Loucy (cell line): ENCODE measurements at regions not wholly inside any gene's neighbourhood (a gene's known extent, or its start where the extent isn't known, plus 50 kb on each side); places are given as distances from the start of the nearest gene placed in this dataset.

Source experiments
- H2AFZ ChIP-seq: fragments of 200-600 bp; sonication (generic); 2 replicates; pipeline ENCODE4 v1.6.0; 2016; ENCODE audit warnings: antibody characterized with exemption, mild to moderate bottlenecking, low read length, moderate library complexity
- H3F3A ChIP-seq: fragments of 200-600 bp; 2 replicates; pipeline ENCODE4 v1.6.0; 2016; ENCODE audit warnings: antibody characterized with exemption, low read depth, mild to moderate bottlenecking
- H3K27me3 ChIP-seq: fragments of 200-600 bp; sonication (generic); 2 replicates; pipeline ENCODE4 v1.6.1; 2014; ENCODE audit warnings: low read length, mild to moderate bottlenecking; ENCODE audit not compliant: insufficient read depth, poor library complexity, severe bottlenecking
- H3K36me3 ChIP-seq: fragments of 200-600 bp; sonication (generic); 2 replicates; pipeline ENCODE4 v1.6.1; 2016; ENCODE audit warnings: low read length; ENCODE audit not compliant: insufficient read depth
- H3K4me1 ChIP-seq: fragments of 200-600 bp; sonication (generic); 2 replicates; pipeline ENCODE4 v1.5.1; 2014; ENCODE audit warnings: low read length, mild to moderate bottlenecking; ENCODE audit not compliant: insufficient read depth, poor library complexity, severe bottlenecking
- H3K4me2 ChIP-seq: fragments of 200-600 bp; sonication (generic); 2 replicates; pipeline ENCODE4 v1.6.0; 2014; ENCODE audit warnings: antibody characterized with exemption, low read length, low read depth, mild to moderate bottlenecking; ENCODE audit not compliant: poor library complexity, severe bottlenecking
- H3K4me3 ChIP-seq: fragments of 200-600 bp; sonication (generic); 2 replicates; pipeline ENCODE4 v1.5.1; 2014; ENCODE audit warnings: low read length, mild to moderate bottlenecking, mixed read lengths; ENCODE audit not compliant: poor library complexity, severe bottlenecking
- H3K79me2 ChIP-seq: fragments of 200-600 bp; sonication (generic); 2 replicates; pipeline ENCODE4 v1.6.1; 2014; ENCODE audit warnings: low read length; ENCODE audit not compliant: insufficient read depth
- H3K9ac ChIP-seq: fragments of 200-600 bp; sonication (generic); 2 replicates; pipeline ENCODE4 v1.6.0; 2014; ENCODE audit warnings: mild to moderate bottlenecking, low read depth, low read length, moderate library complexity; ENCODE audit not compliant: poor library complexity, severe bottlenecking
- H3K9me2 ChIP-seq: fragments of 200-600 bp; sonication (generic); replicated peaks from 2 replicates; pipeline ENCODE4 v1.6.1; 2016; ENCODE audit warnings: low read depth, low read length, mixed read lengths
- H3K9me3 ChIP-seq: fragments of 200-600 bp; sonication (generic); 2 replicates; pipeline ENCODE4 v1.6.1; 2014; ENCODE audit warnings: mild to moderate bottlenecking, antibody characterized with exemption, low read length, low read depth; ENCODE audit not compliant: insufficient read depth
- H4K20me1 ChIP-seq: fragments of 200-600 bp; sonication (generic); 2 replicates; pipeline ENCODE4 v1.6.0; 2014; ENCODE audit warnings: antibody characterized with exemption, low read length, mild to moderate bottlenecking; ENCODE audit not compliant: insufficient read depth, poor library complexity, severe bottlenecking
- CTCF ChIP-seq: fragments of 200-600 bp; sonication (generic); conservative IDR thresholded peaks from 2 replicates; pipeline ENCODE4 v1.5.1; 2014; ENCODE audit warnings: mild to moderate bottlenecking, antibody characterized with exemption, low read length
- EZH2phosphoT487 ChIP-seq: fragments of 200-600 bp; IDR thresholded peaks from 2 replicates; pipeline ENCODE4 v1.6.1; 2018; ENCODE audit warnings: antibody characterized with exemption, mild to moderate bottlenecking, moderate library complexity, borderline replicate concordance

DNA sequence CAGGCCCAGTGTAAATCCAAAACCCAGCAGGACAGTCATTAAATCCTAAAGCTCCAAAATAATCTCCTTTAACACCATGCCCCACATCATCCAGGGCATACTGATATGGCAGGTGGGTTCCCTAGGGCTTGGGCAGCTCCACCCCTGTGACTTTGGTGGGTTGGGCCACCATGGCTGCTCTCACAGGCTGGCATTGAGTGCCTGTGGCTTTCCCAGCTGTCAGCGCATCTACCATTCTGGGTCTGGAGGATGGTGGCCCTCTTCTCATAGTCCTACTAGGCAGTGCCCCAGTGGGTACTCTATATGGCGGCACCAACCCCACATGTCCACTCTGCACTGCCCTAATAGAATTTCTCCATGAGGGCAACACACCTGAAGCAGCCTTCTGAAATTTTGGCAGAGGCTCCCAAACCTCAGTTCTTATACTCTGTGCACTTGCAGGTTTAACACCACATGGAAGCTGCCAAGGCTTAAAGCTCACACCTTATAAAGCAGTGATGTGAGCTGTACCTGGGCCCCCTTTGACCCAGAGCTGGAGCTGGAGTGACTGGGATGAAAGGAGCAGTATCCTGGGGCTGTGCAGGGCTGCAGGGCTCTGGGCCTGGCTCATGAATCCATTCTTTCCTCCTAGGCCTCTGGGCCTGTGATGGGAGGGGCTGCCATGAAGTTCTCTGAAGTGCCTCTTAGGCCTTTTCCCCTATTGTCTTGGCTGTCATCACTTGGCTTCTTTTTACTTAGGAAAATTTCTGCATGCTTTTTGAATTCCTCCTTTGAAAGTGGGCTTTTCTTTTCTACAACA is 765.5 kb upstream of the EPHA7 start:
- H3K9me2 ChIP-seq, result no peaks in the 10 kb centered on the region
- H3K4me3 ChIP-seq, result no peak overlapping the region
- H3K4me2 ChIP-seq, result no peak overlapping the region
- H3K27me3 ChIP-seq, result no peaks in the 10 kb centered on the region
- no peak overlapping the region for H2AFZ ChIP-seq
- no peaks in the 10 kb centered on the region for H3K36me3 ChIP-seq
- no peak for TF ChIP-seq EZH2phosphoT487
- TF ChIP-seq CTCF, result no peak
- no peaks in the 10 kb centered on the region for H4K20me1 ChIP-seq
- H3K9me3 ChIP-seq, result no peaks in the 10 kb centered on the region
- H3K4me1 ChIP-seq, result no peaks in the 10 kb centered on the region
- no peak overlapping the region for H3K9ac ChIP-seq
- H3K79me2 ChIP-seq, result no peaks in the 10 kb centered on the region
- no peaks in the 10 kb centered on the region for H3F3A ChIP-seq

DNA sequence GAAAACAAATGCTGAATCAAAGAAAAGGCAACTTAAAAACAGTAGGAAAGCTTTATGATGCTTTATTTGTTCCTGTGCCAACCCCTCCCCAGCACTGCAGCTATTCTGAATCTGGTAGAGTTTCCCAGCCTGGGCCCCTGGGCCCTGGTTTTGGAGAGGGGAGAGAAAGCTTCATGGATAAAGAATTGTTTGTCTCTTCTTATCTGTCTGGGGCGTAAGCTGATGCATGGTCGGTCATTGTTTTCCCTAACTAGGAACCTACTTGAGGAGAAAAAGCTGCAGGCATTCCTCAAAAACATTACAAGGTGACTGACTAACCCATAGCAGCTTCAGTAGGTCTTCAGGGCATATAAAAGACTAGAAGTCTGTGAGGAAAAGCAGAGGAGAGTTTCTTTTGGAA is 758.1 kb upstream of the EPHA7 start:
- Histone ChIP-seq H3K4me3 (no peak overlapping the region), H4K20me1 (no peaks in the 10 kb centered on the region), H3K36me3 (no peaks in the 10 kb centered on the region), H3K9me3 (no peaks in the 10 kb centered on the region), H3K4me2 (no peak overlapping the region), H2AFZ (no peak overlapping the region), H3K9me2 (no peaks in the 10 kb centered on the region), H3K4me1 (no peaks in the 10 kb centered on the region), H3F3A (no peaks in the 10 kb centered on the region), H3K9ac (no peak overlapping the region), H3K27me3 (no peaks in the 10 kb centered on the region), H3K79me2 (no peaks in the 10 kb centered on the region)
- TF ChIP-seq EZH2phosphoT487 (no peak), CTCF (no peak)

DNA sequence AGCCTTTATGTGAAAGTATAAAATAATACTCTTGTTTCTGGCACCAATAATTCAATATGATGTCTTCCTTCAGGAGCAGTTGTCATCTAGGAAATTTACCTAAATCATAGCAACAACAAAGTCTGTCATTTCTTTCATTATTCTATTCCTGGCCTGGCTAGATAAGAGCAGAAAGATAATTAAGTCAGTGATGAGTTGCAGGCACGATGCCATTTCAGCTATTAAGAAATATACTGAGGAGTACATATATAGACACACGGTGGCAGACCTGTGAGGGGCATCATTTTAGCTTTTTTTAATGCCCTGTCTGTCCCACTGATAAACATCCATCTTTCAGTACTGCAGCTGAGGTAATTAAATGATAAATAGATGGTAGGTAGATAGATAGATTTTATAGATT is 756.1 kb upstream of the EPHA7 start:
- H3K9ac ChIP-seq, result no peak overlapping the region
- no peaks in the 10 kb centered on the region for H3K27me3 ChIP-seq
- no peak overlapping the region for H3K4me2 ChIP-seq
- H3K9me2 ChIP-seq, result no peaks in the 10 kb centered on the region
- H3K4me1 ChIP-seq, result no peaks in the 10 kb centered on the region
- no peaks in the 10 kb centered on the region for H3F3A ChIP-seq
- H4K20me1 ChIP-seq, result no peaks in the 10 kb centered on the region
- no peak overlapping the region for H3K4me3 ChIP-seq
- H2AFZ ChIP-seq, result no peak overlapping the region
- H3K36me3 ChIP-seq, result no peaks in the 10 kb centered on the region
- TF ChIP-seq EZH2phosphoT487, result no peak
- no peak for TF ChIP-seq CTCF
- H3K9me3 ChIP-seq, result no peaks in the 10 kb centered on the region
- no peaks in the 10 kb centered on the region for H3K79me2 ChIP-seq
